ENCODE measurements at regions not wholly inside any gene's neighbourhood (a gene's known extent, or its start where the extent isn't known, plus 50 kb on each side); places are given as distances from the start of the nearest gene placed in this dataset.
A peak's percentile ranks its signal among the peaks of the same experiment; 100 is the strongest.
"Not testable (repeated sequence)": the region's sequence is repeated elsewhere in the genome, so short reads cannot be mapped to it uniquely, and the experiment has no call there.

- H3K4me3 ChIP-seq (replicated peaks in 1 of 2; ENCODE audit: low read depth in 2 of 2, low read length in 2 of 2); DNase-seq (ENCODE audit: low read depth in 2 of 2): not testable (repeated sequence)
These were observed 50.2 kb upstream of the FCGR2A start for GRCh38 chr1:161454865-161455707.

- not testable (repeated sequence) for H3K4me3 ChIP-seq (replicated peaks in 1 of 2; ENCODE audit: low read depth in 2 of 2, low read length in 2 of 2); DNase-seq (ENCODE audit: low read depth in 2 of 2)
These were observed 51.0 kb upstream of the FCGR2A start for GRCh38 chr1:161453950-161454864.

GRCh38 chr1:161451698-161452348, 53.4 kb upstream of the FCGR2A start:
- not testable (repeated sequence) for H3K4me3 ChIP-seq (replicated peaks in 1 of 2; ENCODE audit: low read depth in 2 of 2, low read length in 2 of 2); DNase-seq (ENCODE audit: low read depth in 2 of 2)

GRCh38 chr1:161447760-161448332, 57.4 kb upstream of the FCGR2A start:
- not testable (repeated sequence) for H3K4me3 ChIP-seq (replicated peaks in 1 of 2; ENCODE audit: low read depth in 2 of 2, low read length in 2 of 2); DNase-seq (ENCODE audit: low read depth in 2 of 2)

- not testable (repeated sequence) for H3K4me3 ChIP-seq (replicated peaks in 1 of 2; ENCODE audit: low read depth in 2 of 2, low read length in 2 of 2); DNase-seq (ENCODE audit: low read depth in 2 of 2)
These were observed 58.1 kb upstream of the FCGR2A start for GRCh38 chr1:161447040-161447759.

GRCh38 chr1:161444725-161445124, 60.5 kb upstream of the FCGR2A start:
- not testable (repeated sequence) for DNase-seq (ENCODE audit: low read depth in 2 of 2); H3K4me3 ChIP-seq (replicated peaks in 1 of 2; ENCODE audit: low read depth in 2 of 2, low read length in 2 of 2)

- not testable (repeated sequence) for H3K4me3 ChIP-seq (replicated peaks in 1 of 2; ENCODE audit: low read depth in 2 of 2, low read length in 2 of 2); DNase-seq (ENCODE audit: low read depth in 2 of 2)
These were observed 61.0 kb upstream of the FCGR2A start for GRCh38 chr1:161444255-161444654.

GRCh38 chr1:161440312-161440894, 64.9 kb upstream of the FCGR2A start:
- peak overlapping the region; percentile 47 to 56 for H3K4me3 ChIP-seq (replicated peaks in 1 of 2; ENCODE audit: low read depth in 2 of 2, low read length in 2 of 2)
- DNase-seq (ENCODE audit: low read depth in 2 of 2): peak; percentile 33 to 75
- TF ChIP-seq CTCF (IDR thresholded peaks at IDR 0.05; ENCODE audit: low read depth, low read length): peak; percentile 38

GRCh38 chr1:161439280-161440232, 65.7 kb upstream of the FCGR2A start:
- peak in 1 of 2 donors; percentile 70 for DNase-seq (ENCODE audit: low read depth in 2 of 2)
- TF ChIP-seq CTCF (IDR thresholded peaks at IDR 0.05; ENCODE audit: low read depth, low read length): no peak
- peak overlapping the region in 1 of 2 donors; percentile 40 for H3K4me3 ChIP-seq (replicated peaks in 1 of 2; ENCODE audit: low read depth in 2 of 2, low read length in 2 of 2)

GRCh38 chr1:161433191-161433590, 65.5 kb upstream of the CFAP126 start:
- DNase-seq (ENCODE audit: low read depth in 2 of 2); H3K4me3 ChIP-seq (replicated peaks in 1 of 2; ENCODE audit: low read depth in 2 of 2, low read length in 2 of 2): not testable (repeated sequence)

Measured in cardiac fibroblast (primary cell).